ENCODE measurements at regions not wholly inside any gene's neighbourhood (a gene's known extent, or its start where the extent isn't known, plus 50 kb on each side); places are given as distances from the start of the nearest gene placed in this dataset.

GRCh38 chr3:15983232-15983631 lies 185.5 kb upstream of the ANKRD28 start:
- TF ChIP-seq, protein P1, sequence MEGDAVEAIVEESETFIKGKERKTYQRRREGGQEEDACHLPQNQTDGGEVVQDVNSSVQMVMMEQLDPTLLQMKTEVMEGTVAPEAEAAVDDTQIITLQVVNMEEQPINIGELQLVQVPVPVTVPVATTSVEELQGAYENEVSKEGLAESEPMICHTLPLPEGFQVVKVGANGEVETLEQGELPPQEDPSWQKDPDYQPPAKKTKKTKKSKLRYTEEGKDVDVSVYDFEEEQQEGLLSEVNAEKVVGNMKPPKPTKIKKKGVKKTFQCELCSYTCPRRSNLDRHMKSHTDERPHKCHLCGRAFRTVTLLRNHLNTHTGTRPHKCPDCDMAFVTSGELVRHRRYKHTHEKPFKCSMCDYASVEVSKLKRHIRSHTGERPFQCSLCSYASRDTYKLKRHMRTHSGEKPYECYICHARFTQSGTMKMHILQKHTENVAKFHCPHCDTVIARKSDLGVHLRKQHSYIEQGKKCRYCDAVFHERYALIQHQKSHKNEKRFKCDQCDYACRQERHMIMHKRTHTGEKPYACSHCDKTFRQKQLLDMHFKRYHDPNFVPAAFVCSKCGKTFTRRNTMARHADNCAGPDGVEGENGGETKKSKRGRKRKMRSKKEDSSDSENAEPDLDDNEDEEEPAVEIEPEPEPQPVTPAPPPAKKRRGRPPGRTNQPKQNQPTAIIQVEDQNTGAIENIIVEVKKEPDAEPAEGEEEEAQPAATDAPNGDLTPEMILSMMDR (IDR thresholded peaks at IDR 0.05), result no peak
- TF ChIP-seq POLR2A (IDR thresholded peaks at IDR 0.05), result no peak

Data from body of pancreas (tissue), 4 donors.